Prostate gland (tissue), 2 donors: ENCODE measurements at regions not wholly inside any gene's neighbourhood (a gene's known extent, or its start where the extent isn't known, plus 50 kb on each side); places are given as distances from the start of the nearest gene placed in this dataset.
"Not testable (repeated sequence)": the region's sequence is repeated elsewhere in the genome, so short reads cannot be mapped to it uniquely, and the experiment has no call there.

Experiments used
- DNase-seq: peaks from one replicate; pipeline ENCODE4 v3.0.0-alpha.2; 2019; ENCODE audit warnings: low spot score
- H3K27ac ChIP-seq, 2 donors: fragments of 200-600 bp; sonication (generic); 2 replicates each; pipeline ENCODE4 v1.5.1; 2017 to 2019
- H3K27me3 ChIP-seq: fragments of 200-600 bp; sonication (generic); replicated peaks from 2 replicates; pipeline ENCODE4 v1.5.1; 2019; ENCODE audit not compliant: insufficient read depth
- H3K36me3 ChIP-seq, 2 donors: fragments of 200-600 bp; sonication (generic); 1 replicate in 1 of 2; 2 replicates in 1 of 2; pipeline versions ENCODE4 v1.5.1 to v1.8.1; 2017 to 2019
- H3K4me1 ChIP-seq: fragments of 200-600 bp; sonication (generic); replicated peaks from 2 replicates; pipeline ENCODE4 v1.5.1; 2019
- H3K4me3 ChIP-seq, 2 donors: fragments of 200-600 bp; sonication (generic); 2 replicates each; pipeline ENCODE4 v1.5.1; 2017 to 2019
- H3K9me3 ChIP-seq: fragments of 200-600 bp; sonication (generic); 2 replicates; pipeline ENCODE4 v1.5.1; 2017
- POLR2A ChIP-seq: fragments of 450-650 bp; IDR thresholded peaks from one replicate; pipeline ENCODE4 v1.6.1; 2016; ENCODE audit warnings: antibody characterized with exemption, mild to moderate bottlenecking
- POLR2AphosphoS5 ChIP-seq: sonication (generic); formaldehyde crosslinking; IDR thresholded peaks from one replicate; pipeline ENCODE4 v1.6.1; 2017; ENCODE audit warnings: antibody characterized with exemption
- WGBS: methylation state at CpG from one replicate; pipeline ENCODE4 v1.1.5; 2018; 5-methylcytosine and 5-hydroxymethylcytosine counted together
- intact Hi-C: fragments of 100-400 bp; cut with DNase I; formaldehyde crosslinking; loops from one replicate; pipeline ENCODE4 v1.14.2; 2022
- TF ChIP-seq, protein P1 (sequence below), 4 experiments: fragments of 200-600 bp in 2 of 4; fragments of 450-650 bp in 2 of 4; sonication (generic) in 2 of 4; IDR thresholded peaks; 1 replicate in 3 of 4; 2 replicates in 1 of 4; pipeline ENCODE4 v1.5.1; 2016 to 2019; ENCODE audit warnings: antibody characterized with exemption in 4 of 4, mild to moderate bottlenecking in 2 of 4, moderate library complexity in 2 of 4

DNA sequence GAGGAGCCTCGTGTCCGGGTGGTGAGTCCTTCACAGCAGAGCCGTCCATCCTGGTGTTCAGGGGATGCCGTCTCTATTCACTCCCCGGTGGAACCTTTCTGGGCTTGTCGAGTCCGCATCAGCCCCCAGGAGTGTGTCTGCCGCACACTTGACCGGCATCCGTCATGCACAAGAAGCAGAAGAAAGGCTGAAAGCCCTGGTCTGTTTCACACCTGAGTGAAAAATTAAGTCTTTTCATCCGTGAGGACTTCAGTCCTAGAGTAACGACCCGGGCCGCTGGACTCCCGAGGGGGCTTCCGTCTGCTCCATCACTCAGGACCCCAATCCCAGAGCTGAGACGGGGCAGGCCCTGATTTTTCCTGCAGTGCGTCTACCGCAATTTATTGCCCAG lies 332.2 kb downstream of the ADGRD1 start:
- H3K4me3 ChIP-seq, H3K4me1 ChIP-seq, H3K27me3 ChIP-seq, intact Hi-C loops, H3K27ac ChIP-seq, H3K9me3 ChIP-seq, H3K36me3 ChIP-seq: not testable (repeated sequence)
- 67% methylated on average over 10 of the region's 19 CpGs for WGBS
- DNase-seq: peak; percentile 2

DNA sequence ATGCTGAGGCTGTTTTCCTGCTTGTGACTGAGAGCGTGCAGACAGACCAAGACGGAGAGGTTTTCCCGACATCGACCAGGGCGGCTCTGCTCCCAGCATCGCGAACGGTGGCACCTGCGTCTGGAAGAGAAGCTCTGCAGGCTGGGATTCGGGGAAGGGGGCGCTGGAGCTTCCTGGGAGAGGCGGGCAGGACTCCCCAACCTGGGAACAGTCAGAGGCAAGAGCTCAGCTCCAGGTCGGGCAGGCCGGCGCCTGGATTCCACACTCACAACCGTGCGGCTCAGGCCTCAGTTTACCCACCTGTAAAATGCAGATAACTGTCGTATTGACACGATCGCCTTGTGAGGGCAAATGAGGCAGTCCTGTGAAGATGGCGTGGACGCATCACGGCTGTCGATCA lies 332.6 kb downstream of the ADGRD1 start:
- intact Hi-C loops, H3K36me3 ChIP-seq, DNase-seq: not testable (repeated sequence)

DNA sequence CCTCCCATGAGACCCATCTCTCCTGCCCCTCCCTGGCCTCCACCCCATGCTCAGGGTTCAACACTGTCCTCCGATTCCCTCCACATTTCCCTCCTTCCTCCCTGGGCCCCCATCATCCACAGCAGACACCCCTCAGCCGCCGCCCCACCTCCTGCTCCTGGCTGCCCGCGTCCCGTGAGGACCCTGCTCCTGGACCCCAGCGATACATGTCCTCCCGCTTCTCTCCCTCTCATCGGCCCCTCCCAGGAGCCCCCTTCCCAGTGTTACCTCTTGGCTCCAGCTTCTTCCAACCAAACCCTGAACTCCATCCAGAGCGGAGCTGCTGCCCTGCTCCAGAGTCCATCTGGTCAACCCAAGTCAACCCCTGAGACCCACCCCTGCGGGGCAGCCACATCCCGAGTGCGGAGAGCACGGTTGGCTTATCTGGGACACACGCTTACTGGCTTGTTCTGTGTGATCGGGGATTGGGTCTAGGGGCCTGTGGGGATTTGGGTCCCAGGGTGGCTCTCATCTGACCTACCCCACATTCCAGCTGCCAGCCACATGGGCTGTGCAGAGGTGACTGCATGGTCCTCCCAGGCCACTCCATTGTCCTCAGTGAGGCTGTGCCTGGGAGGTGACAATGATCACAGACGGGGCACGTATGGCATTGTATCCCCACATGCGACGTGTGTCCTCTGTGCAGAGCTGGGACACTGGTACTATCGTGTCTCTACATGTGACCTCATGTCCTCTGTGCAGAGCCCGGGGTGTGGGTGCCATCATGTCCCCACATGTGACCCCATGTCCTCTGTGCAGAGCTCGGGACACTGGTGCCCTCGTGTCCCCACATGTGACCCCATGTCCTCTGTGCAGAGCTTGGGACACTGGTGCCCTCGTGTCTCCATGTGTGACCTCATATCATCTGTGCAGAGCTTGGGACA lies 333.6 kb downstream of the ADGRD1 start:
- no peak overlapping the region for H3K27ac ChIP-seq
- no peaks in the 10 kb centered on the region for H3K36me3 ChIP-seq
- H3K27me3 ChIP-seq: no peaks in the 10 kb centered on the region
- TF ChIP-seq, protein P1, sequence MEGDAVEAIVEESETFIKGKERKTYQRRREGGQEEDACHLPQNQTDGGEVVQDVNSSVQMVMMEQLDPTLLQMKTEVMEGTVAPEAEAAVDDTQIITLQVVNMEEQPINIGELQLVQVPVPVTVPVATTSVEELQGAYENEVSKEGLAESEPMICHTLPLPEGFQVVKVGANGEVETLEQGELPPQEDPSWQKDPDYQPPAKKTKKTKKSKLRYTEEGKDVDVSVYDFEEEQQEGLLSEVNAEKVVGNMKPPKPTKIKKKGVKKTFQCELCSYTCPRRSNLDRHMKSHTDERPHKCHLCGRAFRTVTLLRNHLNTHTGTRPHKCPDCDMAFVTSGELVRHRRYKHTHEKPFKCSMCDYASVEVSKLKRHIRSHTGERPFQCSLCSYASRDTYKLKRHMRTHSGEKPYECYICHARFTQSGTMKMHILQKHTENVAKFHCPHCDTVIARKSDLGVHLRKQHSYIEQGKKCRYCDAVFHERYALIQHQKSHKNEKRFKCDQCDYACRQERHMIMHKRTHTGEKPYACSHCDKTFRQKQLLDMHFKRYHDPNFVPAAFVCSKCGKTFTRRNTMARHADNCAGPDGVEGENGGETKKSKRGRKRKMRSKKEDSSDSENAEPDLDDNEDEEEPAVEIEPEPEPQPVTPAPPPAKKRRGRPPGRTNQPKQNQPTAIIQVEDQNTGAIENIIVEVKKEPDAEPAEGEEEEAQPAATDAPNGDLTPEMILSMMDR (IDR thresholded peaks at IDR 0.05): no peak
- no peaks in the 10 kb centered on the region for H3K4me1 ChIP-seq
- no peaks in the 10 kb centered on the region for H3K9me3 ChIP-seq
- H3K4me3 ChIP-seq: no peak overlapping the region
- intact Hi-C loops: no loop called here
- DNase-seq: peak; percentile 2
- 90% methylated on average over 22 of the region's 25 CpGs for WGBS

More for the DNA sequence above, 332.6 kb downstream of the ADGRD1 start:
- H3K4me3 ChIP-seq, H3K27ac ChIP-seq, H3K9me3 ChIP-seq, H3K4me1 ChIP-seq, H3K27me3 ChIP-seq: not testable (repeated sequence)
- WGBS: 84% methylated on average over 12 of the region's 24 CpGs

DNA sequence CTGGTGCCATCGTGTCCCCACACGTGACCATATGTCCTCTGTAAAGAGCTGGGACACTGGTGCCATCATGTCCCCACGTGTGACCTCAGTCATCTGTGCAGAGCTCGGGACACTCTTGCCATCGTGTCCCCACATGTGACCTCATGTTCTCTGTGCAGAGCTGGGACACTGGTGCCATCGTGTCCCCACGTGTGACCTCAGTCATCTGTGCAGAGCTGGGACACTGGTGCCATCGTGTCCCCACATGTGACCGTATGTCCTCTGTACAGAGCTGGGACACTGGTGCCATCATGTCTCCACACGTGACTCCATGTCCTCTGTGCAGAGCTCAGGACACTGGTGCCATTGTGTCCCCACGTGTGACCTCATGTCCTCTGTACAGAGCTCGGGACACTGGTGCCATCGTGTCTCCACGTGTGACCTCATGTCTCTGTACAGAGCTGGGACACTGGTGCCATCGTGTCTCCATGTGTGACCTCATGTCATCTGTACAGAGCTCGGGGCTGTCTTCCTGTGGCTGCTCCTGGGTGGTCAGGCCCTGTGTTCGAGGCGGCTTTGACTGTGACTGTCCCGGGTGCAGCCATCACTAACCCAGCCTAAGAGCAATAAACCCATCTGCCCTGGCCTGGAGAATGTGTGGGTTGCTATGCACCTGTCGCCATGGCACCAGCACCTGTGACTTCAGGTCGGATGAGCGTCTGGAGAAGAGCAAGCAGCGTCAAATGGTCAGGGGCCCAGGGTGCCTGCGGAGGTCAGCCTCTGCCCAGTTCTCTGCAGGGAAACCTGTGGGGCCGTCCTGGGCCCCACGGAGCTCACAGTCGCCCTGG lies 334.4 kb downstream of the ADGRD1 start:
- 78% methylated on average over 19 of the region's 27 CpGs for whole genome bisulfite sequencing
- Histone ChIP-seq H3K9me3 (no peaks in the 10 kb centered on the region), H3K4me1 (no peaks in the 10 kb centered on the region), H3K27me3 (no peaks in the 10 kb centered on the region), H3K4me3 (no peak overlapping the region), H3K36me3 (no peaks in the 10 kb centered on the region), H3K27ac (no peak overlapping the region)
- intact Hi-C loops: no loop called here
- TF ChIP-seq POLR2A: no peak
- TF ChIP-seq POLR2AphosphoS5: no peak
- TF ChIP-seq, protein P1 (IDR thresholded peaks at IDR 0.05): no peak
- no peak for DNase-seq

DNA sequence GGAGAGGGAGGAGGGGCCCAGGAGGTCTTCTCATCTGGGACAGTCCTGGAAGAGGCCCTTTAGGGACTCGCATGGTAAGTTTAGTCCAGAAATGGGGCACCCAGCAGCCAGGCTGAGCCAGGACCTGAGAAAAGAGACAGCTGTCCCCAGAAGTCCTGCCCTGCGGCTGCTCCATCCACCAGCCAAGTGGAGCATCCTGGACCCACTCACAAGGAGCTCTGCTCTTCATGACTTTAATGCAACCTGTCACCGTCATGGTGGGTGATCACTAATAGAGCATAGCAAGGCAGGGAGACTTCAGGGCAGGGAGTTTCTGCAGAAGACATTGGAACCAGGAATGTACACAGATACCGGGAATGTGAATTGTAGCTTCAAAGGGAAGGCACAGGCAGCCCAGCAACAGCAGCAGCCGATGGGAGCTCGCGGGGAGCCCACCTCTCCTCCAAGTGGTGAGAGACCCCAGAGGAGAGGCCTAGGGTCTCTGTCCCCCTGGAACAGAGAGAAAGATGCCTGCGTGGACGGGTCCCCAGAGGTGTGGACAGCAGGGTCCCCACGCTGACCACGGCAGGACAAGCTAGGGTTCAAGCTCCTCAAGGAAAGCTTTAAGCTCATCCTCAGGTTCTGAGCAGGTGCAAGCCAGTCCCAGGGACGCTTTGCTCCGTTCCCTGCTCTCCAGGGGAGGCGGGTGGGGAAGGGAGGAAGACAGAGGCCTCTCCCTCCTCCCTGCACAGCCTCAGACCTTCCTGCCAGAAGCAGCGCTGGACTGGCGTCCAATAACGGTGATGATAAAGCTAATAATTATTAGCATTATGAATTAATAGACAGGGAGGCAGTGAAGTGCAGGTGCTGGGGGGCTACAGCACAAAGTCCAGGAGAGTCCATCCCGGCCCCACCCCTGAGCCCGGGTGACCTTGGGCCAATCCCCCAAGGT lies 335.3 kb downstream of the ADGRD1 start:
- H3K4me3 ChIP-seq, H3K36me3 ChIP-seq, H3K27ac ChIP-seq, H3K4me1 ChIP-seq, H3K9me3 ChIP-seq, intact Hi-C loops, DNase-seq, H3K27me3 ChIP-seq: not testable (repeated sequence)
- WGBS: 77% methylated on average over 17 of the region's 19 CpGs

DNA sequence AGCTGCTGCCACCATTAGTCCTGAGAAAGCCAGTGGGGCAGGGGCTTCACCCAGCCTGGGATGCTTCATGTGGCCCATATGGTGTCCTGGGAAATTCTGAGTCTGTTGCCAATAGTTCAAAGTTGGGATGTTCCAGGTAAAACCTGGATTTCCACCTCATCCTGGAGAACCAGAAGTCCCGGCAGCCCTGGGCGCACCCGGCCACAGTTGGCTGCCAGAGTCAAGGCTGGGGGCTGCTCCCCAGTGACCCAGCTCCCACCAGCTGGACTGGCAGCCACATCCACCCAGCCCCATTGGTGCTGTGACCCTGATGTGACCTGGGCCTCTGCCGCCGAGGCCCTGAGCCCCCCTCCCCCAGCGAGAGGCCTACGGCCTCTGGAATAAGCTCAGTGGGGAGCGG lies 336.1 kb downstream of the ADGRD1 start:
- H3K27ac ChIP-seq, H3K4me1 ChIP-seq, DNase-seq, H3K36me3 ChIP-seq, H3K9me3 ChIP-seq, H3K27me3 ChIP-seq, intact Hi-C loops, H3K4me3 ChIP-seq: not testable (repeated sequence)
- WGBS: 90% methylated on average over 3 of the region's 8 CpGs
